BJ (cell line): ENCODE measurements at regions not wholly inside any gene's neighbourhood (a gene's known extent, or its start where the extent isn't known, plus 50 kb on each side); places are given as distances from the start of the nearest gene placed in this dataset.

Source experiments
- CTCF ChIA-PET: fragments of 350-600 bp; formaldehyde crosslinking; extraction: SDS; loops from one replicate; lab custom pipeline; 2021; ENCODE audit warnings: antibody characterized with exemption, inconsistent platforms; lab: Yijun Ruan, JAX
- POLR2A ChIA-PET: fragments of 300-600 bp; sonication (Branson Sonifier 250); formaldehyde crosslinking; extraction: SDS; loops from one replicate; lab custom pipeline; 2021; ENCODE audit warnings: antibody characterized with exemption; lab: Charles Lee
- DNase-seq: peaks from one replicate; pipeline ENCODE4 v3.0.0-alpha.2; 2011; ENCODE audit warnings: low read depth
- H3K27me3 ChIP-seq: 2 replicates; pipeline ENCODE4 v1.6.0; 2011; ENCODE audit warnings: low read length; ENCODE audit not compliant: control insufficient read depth, insufficient read depth
- H3K36me3 ChIP-seq: 2 replicates; pipeline ENCODE4 v1.5.1; 2011; ENCODE audit warnings: low read length; ENCODE audit not compliant: control insufficient read depth, insufficient read depth
- H3K4me3 ChIP-seq: 2 replicates; pipeline ENCODE4 v1.5.1; 2011; ENCODE audit warnings: low read depth, mild to moderate bottlenecking, control low read depth, low read length
- CTCF ChIP-seq: IDR thresholded peaks from 2 replicates; pipeline ENCODE4 v1.5.1; 2011; ENCODE audit warnings: low read depth, mild to moderate bottlenecking, control low read depth, inconsistent platforms, low read length, moderate library complexity; ENCODE audit not compliant: insufficient read depth

DNA sequence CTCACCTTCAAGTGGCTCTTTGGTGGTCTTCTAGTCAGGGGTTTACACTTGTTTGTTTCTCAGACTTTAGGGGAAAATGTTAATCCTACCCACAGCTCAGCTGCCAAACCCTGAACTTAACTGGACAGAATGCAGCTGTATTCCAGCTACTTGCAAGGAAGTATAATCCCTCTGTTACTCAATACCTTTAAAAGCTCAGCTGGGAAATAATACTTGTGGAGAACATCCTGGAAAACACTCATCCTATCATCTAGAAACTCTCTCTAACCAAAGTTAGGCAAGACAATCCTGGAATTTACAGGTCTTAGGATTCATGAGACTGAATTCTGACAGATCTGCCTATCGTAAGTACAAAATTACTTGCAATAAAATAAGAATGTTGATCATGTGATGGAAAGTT lies 404.1 kb downstream of the ADAMTS20 start:
- no peak for TF ChIP-seq CTCF
- ChIA-PET CTCF (no interaction called here), POLR2A (interaction anchor here (0.7 kb wide), 2 partner anchors 19 to 127 kb away, joined by 3 to 5 read pairs; no protein-coding TSS in a partner anchor)
- no peak for DNase-seq
- Histone ChIP-seq H3K27me3 (no peaks in the 10 kb centered on the region), H3K36me3 (no peaks in the 10 kb centered on the region), H3K4me3 (no peak overlapping the region)

- TF ChIP-seq CTCF: no peak
- no peak for DNase-seq
- Histone ChIP-seq H3K4me3 (no peak overlapping the region), H3K27me3 (no peaks in the 10 kb centered on the region), H3K36me3 (no peaks in the 10 kb centered on the region)
- CTCF ChIA-PET: interaction anchor here (0.6 kb wide), 1 partner anchor 48 kb away, joined by 4 read pairs; no protein-coding TSS in a partner anchor
- POLR2A ChIA-PET: no interaction called here
Observed at GRCh38 chr12:43145481-43145880, 406.5 kb downstream of the ADAMTS20 start.

GRCh38 chr12:43143278-43143677 lies 408.7 kb downstream of the ADAMTS20 start:
- CTCF ChIA-PET: no interaction called here
- Histone ChIP-seq H3K27me3 (no peaks in the 10 kb centered on the region), H3K36me3 (no peaks in the 10 kb centered on the region), H3K4me3 (no peak overlapping the region)
- POLR2A ChIA-PET: no interaction called here
- no peak for DNase-seq
- no peak for TF ChIP-seq CTCF

DNA sequence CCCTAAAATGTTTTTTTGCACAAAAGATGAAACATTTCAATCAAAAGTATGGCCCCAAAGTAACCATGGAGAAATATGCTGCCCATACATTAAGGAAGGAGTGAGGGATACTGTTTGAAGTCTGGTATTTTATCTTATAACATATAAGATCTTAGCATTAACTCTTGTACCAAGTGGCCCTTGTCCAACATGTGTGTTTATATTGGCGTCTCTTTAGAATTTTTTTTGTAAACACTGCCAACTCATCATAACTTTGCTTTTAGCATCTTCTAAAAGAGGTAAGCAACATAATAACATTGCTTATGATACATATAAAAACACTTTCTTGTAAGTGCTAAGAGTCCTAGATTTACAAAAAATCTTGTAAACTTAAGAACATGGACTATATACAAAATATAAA lies 419.7 kb downstream of the ADAMTS20 start:
- Histone ChIP-seq H3K4me3 (no peak overlapping the region), H3K36me3 (no peaks in the 10 kb centered on the region), H3K27me3 (no peaks in the 10 kb centered on the region)
- no peak for TF ChIP-seq CTCF
- no peak for DNase-seq
- ChIA-PET CTCF (interaction anchor here (1.0 kb wide), 1 partner anchor 224 kb away, joined by 3 read pairs; no protein-coding TSS in a partner anchor), POLR2A (interaction anchor here (0.6 kb wide), 1 partner anchor 71 kb away, joined by 3 read pairs; no protein-coding TSS in a partner anchor)

DNA sequence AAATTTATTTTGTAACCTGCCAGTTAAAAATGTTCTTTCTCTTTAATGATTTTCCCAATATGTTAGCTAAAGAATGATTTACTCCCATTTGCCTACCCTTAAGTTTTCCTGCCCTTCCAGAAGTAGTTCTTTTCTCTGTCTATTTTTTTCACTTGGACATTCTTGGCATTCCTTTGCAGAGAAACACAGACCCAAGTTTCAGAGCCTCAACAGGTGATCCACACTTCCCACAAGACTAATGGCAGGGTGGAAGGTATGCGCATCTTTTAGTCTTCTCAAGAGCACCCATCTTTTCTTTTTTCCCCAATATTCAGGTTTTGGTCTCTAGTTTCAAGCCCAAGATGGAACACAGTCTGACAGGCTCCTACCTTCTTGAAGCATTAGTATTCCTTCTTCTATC lies 420.7 kb downstream of the ADAMTS20 start:
- POLR2A ChIA-PET: no interaction called here
- no peak for DNase-seq
- CTCF ChIA-PET: interaction anchor here (1.3 kb wide), 1 partner anchor 10 kb away, joined by 3 read pairs; no protein-coding TSS in a partner anchor
- no peak overlapping the region for H3K4me3 ChIP-seq
- no peaks in the 10 kb centered on the region for H3K36me3 ChIP-seq
- H3K27me3 ChIP-seq: no peaks in the 10 kb centered on the region
- TF ChIP-seq CTCF: no peak
